H1 (cell line): ENCODE measurements at regions not wholly inside any gene's neighbourhood (a gene's known extent, or its start where the extent isn't known, plus 50 kb on each side); places are given as distances from the start of the nearest gene placed in this dataset.

ENCODE experiments used
- CTCF ChIA-PET: fragments of 300-600 bp; sonication (Branson Sonifier 250); formaldehyde crosslinking; loops from one replicate; lab custom pipeline; 2021; ENCODE audit not compliant: partially characterized antibody; lab: Charles Lee
- POLR2A ChIA-PET: fragments of 300-600 bp; sonication (Branson Sonifier 250); formaldehyde crosslinking; loops from one replicate; lab custom pipeline; 2021; ENCODE audit warnings: inconsistent platforms; ENCODE audit not compliant: partially characterized antibody; lab: Charles Lee
- DNase-seq, 2 experiments: peaks; one replicate each; pipeline versions ENCODE4 v3.0.0 to v3.0.0-alpha.2; 2010 to 2022; ENCODE audit warnings: low spot score in 2 of 2, low read depth in 1 of 2, mixed read lengths in 1 of 2
- FAIRE-seq: peaks from 2 replicates; lab custom pipeline; 2011; peaks lifted over from hg19 to GRCh38; lab: Jason Lieb, UNC
- H2AFZ ChIP-seq: 2 replicates; pipeline ENCODE4 v1.8.1; 2012; ENCODE audit warnings: low read length, inconsistent platforms
- H2AK5ac ChIP-seq: 2 replicates; pipeline ENCODE4 v1.6.1; 2013; ENCODE audit warnings: low read depth, low read length
- H2BK120ac ChIP-seq: replicated peaks from 2 replicates; pipeline ENCODE3; 2013; ENCODE audit warnings: low read depth, low read length, inconsistent platforms
- H2BK12ac ChIP-seq: 2 replicates; pipeline ENCODE4 v1.6.1; 2013; ENCODE audit warnings: low read depth, low read length
- H2BK15ac ChIP-seq: 2 replicates; pipeline ENCODE4 v1.6.1; 2013; ENCODE audit warnings: low read length
- H2BK20ac ChIP-seq: 2 replicates; pipeline ENCODE4 v1.6.1; 2013; ENCODE audit warnings: low read length
- H2BK5ac ChIP-seq: 2 replicates; pipeline ENCODE4 v1.6.1; 2013; ENCODE audit warnings: low read depth, low read length
- H3K14ac ChIP-seq: 2 replicates; pipeline ENCODE4 v1.6.1; 2013; ENCODE audit warnings: inconsistent platforms; ENCODE audit not compliant: insufficient read length
- H3K18ac ChIP-seq: 2 replicates; pipeline ENCODE4 v1.6.1; 2013; ENCODE audit warnings: low read length; ENCODE audit errors: extremely low read depth
- H3K23ac ChIP-seq: 2 replicates; pipeline ENCODE4 v1.6.1; 2013; ENCODE audit warnings: inconsistent platforms; ENCODE audit not compliant: insufficient read length
- H3K23me2 ChIP-seq: 2 replicates; pipeline ENCODE4 v1.6.1; 2013; ENCODE audit warnings: low read depth, low read length
- H3K27ac ChIP-seq: 2 replicates; pipeline ENCODE4 v1.6.1; 2011; ENCODE audit warnings: low read depth, low read length, inconsistent platforms
- H3K27me3 ChIP-seq, 4 experiments: replicated peaks in 1 of 4; 1 replicate in 1 of 4; 2 replicates in 3 of 4; pipeline versions ENCODE4 v1.6.1 to v1.8.1; 2011 to 2013; ENCODE audit warnings: low read length in 3 of 4, mild to moderate bottlenecking in 3 of 4, inconsistent platforms in 2 of 4, mixed read lengths in 2 of 4, moderate library complexity in 1 of 4; ENCODE audit not compliant: control insufficient read depth in 3 of 4, insufficient read depth in 3 of 4; ENCODE audit errors: extremely low read depth in 1 of 4
- H3K36me3 ChIP-seq, 4 experiments: 2 replicates each; pipeline versions ENCODE4 v1.6.1 to v1.8.1; 2011 to 2013; ENCODE audit warnings: mild to moderate bottlenecking in 4 of 4, low read length in 3 of 4, moderate library complexity in 2 of 4, control low read depth in 1 of 4, inconsistent platforms in 1 of 4; ENCODE audit not compliant: insufficient read depth in 4 of 4, control insufficient read depth in 2 of 4
- H3K4ac ChIP-seq: replicated peaks from 2 replicates; pipeline ENCODE3; 2013; ENCODE audit warnings: low read length, low read depth, mixed read lengths, inconsistent platforms; ENCODE audit not compliant: insufficient read length
- H3K4me1 ChIP-seq, 4 experiments: replicated peaks in 1 of 4; 1 replicate in 1 of 4; 2 replicates in 3 of 4; pipeline versions ENCODE4 v1.6.1 to v1.8.1; 2011 to 2013; ENCODE audit warnings: low read length in 3 of 4, inconsistent platforms in 2 of 4, mixed read lengths in 1 of 4; ENCODE audit not compliant: insufficient read depth in 4 of 4, control insufficient read depth in 3 of 4
- H3K4me2 ChIP-seq, 2 experiments: 2 replicates each; pipeline versions ENCODE4 v1.6.1 to v1.8.1; 2011 to 2013; ENCODE audit warnings: low read depth in 2 of 2, low read length in 2 of 2, control low read depth in 1 of 2, inconsistent platforms in 1 of 2, mild to moderate bottlenecking in 1 of 2; ENCODE audit not compliant: insufficient read depth in 1 of 2
- H3K4me3 ChIP-seq, 4 experiments: fragments of 200-600, 300-600 bp in 1 of 4; sonication (generic), shearing (Covaris generic), sonication (Bioruptor Twin) in 1 of 4; 2 replicates each; pipeline versions ENCODE4 v1.5.1 to v1.8.1; 2011 to 2016; ENCODE audit warnings: low read length in 4 of 4, low read depth in 3 of 4, control low read depth in 2 of 4, inconsistent platforms in 2 of 4, mild to moderate bottlenecking in 2 of 4, mixed read lengths in 1 of 4, moderate library complexity in 1 of 4; ENCODE audit not compliant: insufficient read depth in 2 of 4; ENCODE audit errors: extremely low read depth in 1 of 4
- H3K56ac ChIP-seq: replicated peaks from 2 replicates; pipeline ENCODE3; 2013; ENCODE audit warnings: low read depth, mild to moderate bottlenecking, mixed read lengths, low read length, inconsistent platforms; ENCODE audit not compliant: insufficient read length
- H3K79me1 ChIP-seq: 2 replicates; pipeline ENCODE4 v1.6.1; 2013; ENCODE audit warnings: low read depth, low read length, control low read depth
- H3K79me2 ChIP-seq, 2 experiments: 2 replicates each; pipeline versions ENCODE4 v1.6.1 to v1.8.1; 2012 to 2013; ENCODE audit warnings: low read length in 2 of 2, mild to moderate bottlenecking in 2 of 2, inconsistent platforms in 1 of 2; ENCODE audit not compliant: insufficient read depth in 2 of 2, control insufficient read depth in 1 of 2
- H3K9ac ChIP-seq, 4 experiments: replicated peaks in 1 of 4; 1 replicate in 1 of 4; 2 replicates in 3 of 4; pipeline versions ENCODE4 v1.6.1 to v1.8.1; 2011 to 2013; ENCODE audit warnings: low read depth in 3 of 4, low read length in 3 of 4, control low read depth in 2 of 4, mild to moderate bottlenecking in 2 of 4, moderate library complexity in 2 of 4, inconsistent platforms in 1 of 4; ENCODE audit errors: extremely low read depth in 1 of 4
- H3K9me3 ChIP-seq, 2 experiments: 2 replicates each; pipeline versions ENCODE4 v1.6.1 to v1.8.1; 2012 to 2013; ENCODE audit warnings: mild to moderate bottlenecking in 2 of 2, moderate library complexity in 2 of 2, control low read depth in 1 of 2, inconsistent platforms in 1 of 2, low read depth in 1 of 2, low read length in 1 of 2, mixed read lengths in 1 of 2; ENCODE audit not compliant: insufficient read depth in 2 of 2
- H4K20me1 ChIP-seq, 2 experiments: replicated peaks in 1 of 2; 2 replicates each; pipeline versions ENCODE3 to v1.8.1; 2011 to 2013; ENCODE audit warnings: inconsistent platforms in 2 of 2, low read length in 2 of 2, mild to moderate bottlenecking in 1 of 2; ENCODE audit not compliant: insufficient read depth in 2 of 2, control insufficient read depth in 1 of 2
- H4K5ac ChIP-seq: 2 replicates; pipeline ENCODE4 v1.6.1; 2013; ENCODE audit warnings: low read length, low read depth, mixed read lengths, inconsistent platforms; ENCODE audit not compliant: insufficient read length
- H4K8ac ChIP-seq: 2 replicates; pipeline ENCODE4 v1.8.0; 2013; ENCODE audit warnings: mild to moderate bottlenecking, moderate library complexity, low read length, inconsistent platforms; ENCODE audit not compliant: insufficient read depth; ENCODE audit errors: extremely low read depth
- H4K91ac ChIP-seq: replicated peaks from 2 replicates; pipeline ENCODE3; 2013; ENCODE audit warnings: low read length, mixed read lengths, inconsistent platforms; ENCODE audit not compliant: insufficient read length
- ATF2 ChIP-seq: IDR thresholded peaks from 2 replicates; pipeline ENCODE4 v1.6.1; 2012; ENCODE audit warnings: low read length, inconsistent platforms
- ATF3 ChIP-seq: IDR thresholded peaks from 2 replicates; pipeline ENCODE4 v1.6.1; 2011; ENCODE audit warnings: low read depth, mild to moderate bottlenecking, low read length; ENCODE audit not compliant: insufficient read depth
- BACH1 ChIP-seq: IDR thresholded peaks from 2 replicates; pipeline ENCODE4 v1.6.1; 2012; ENCODE audit warnings: low read length, improper control_type of control experiment
- CHD2 ChIP-seq: IDR thresholded peaks from 2 replicates; pipeline ENCODE4 v1.6.1; 2012; ENCODE audit warnings: low read length, improper control_type of control experiment
- GTF2F1 ChIP-seq: IDR thresholded peaks from 2 replicates; pipeline ENCODE4 v1.6.1; 2012; ENCODE audit warnings: low read depth, low read length, improper control_type of control experiment, borderline replicate concordance
- NANOG ChIP-seq: IDR thresholded peaks from 2 replicates; pipeline ENCODE4 v1.6.1; 2011; ENCODE audit warnings: low read length, low read depth, mild to moderate bottlenecking, inconsistent platforms; ENCODE audit not compliant: insufficient read depth, poor library complexity, severe bottlenecking
- POLR2AphosphoS5 ChIP-seq: IDR thresholded peaks from 2 replicates; pipeline ENCODE4 v1.6.1; 2011; ENCODE audit warnings: low read depth, low read length
- RFX5 ChIP-seq: IDR thresholded peaks from 2 replicates; pipeline ENCODE4 v1.6.1; 2011; ENCODE audit warnings: low read depth, low read length, improper control_type of control experiment, borderline replicate concordance
- RXRA ChIP-seq: IDR thresholded peaks from 2 replicates; pipeline ENCODE4 v1.6.1; 2011; ENCODE audit warnings: low read depth, mild to moderate bottlenecking, low read length, moderate library complexity; ENCODE audit not compliant: insufficient read depth
- SUZ12 ChIP-seq: fragments of 200-600 bp; sonication (generic); IDR thresholded peaks from 2 replicates; pipeline ENCODE4 v1.6.1; 2012; ENCODE audit warnings: mild to moderate bottlenecking, inconsistent platforms, low read length, moderate library complexity, mixed read lengths
- WGBS, 2 experiments: shearing (Covaris generic) in 1 of 2; methylation state at CpG; one replicate each; pipeline versions ENCODE4 v1.1.6 to v1.1.7; 2013 to 2015; ENCODE audit warnings: low lambda C conversion rate in 2 of 2, mixed read lengths in 2 of 2, inconsistent platforms in 1 of 2, low coverage in 1 of 2, missing lambda C conversion rate in 1 of 2; ENCODE audit not compliant: insufficient replicate concordance in 2 of 2, insufficient coverage in 1 of 2, insufficient read length in 1 of 2; ENCODE audit errors: extremely low coverage in 1 of 2, missing lambda C conversion rate in 1 of 2; 5-methylcytosine and 5-hydroxymethylcytosine counted together

DNA sequence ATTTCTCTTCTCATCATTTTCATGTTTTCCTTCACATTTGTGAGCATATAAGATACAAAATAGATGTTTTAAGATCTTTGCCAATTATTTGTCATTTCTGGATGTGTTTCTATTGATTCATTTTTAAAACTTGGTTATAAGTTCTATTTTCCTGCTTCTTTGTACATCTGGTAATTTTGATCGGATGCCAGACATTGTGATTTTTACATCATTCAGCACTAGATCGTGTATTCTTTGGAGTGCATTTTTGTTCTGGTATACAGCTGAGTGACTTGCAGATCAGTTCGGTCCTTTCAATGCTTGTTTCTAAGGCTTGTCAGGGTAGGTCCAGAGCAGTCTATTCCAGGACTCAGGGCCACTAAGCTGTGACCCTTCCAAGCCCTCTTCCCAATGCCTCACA is 198.2 kb downstream of the KLF12 start:
- Histone ChIP-seq H2BK12ac (no peak overlapping the region), H3K27ac (no peak overlapping the region)

More for the DNA sequence above, 198.2 kb downstream of the KLF12 start:
- Histone ChIP-seq H2BK20ac (no peak overlapping the region), H3K4me1 (peaks cover 3 to 13% (median 11%) of the 10 kb centered on the region in 4 experiments; a peak in 5 of 7 replicates), H3K14ac (no peak overlapping the region), H3K23me2 (no peaks in the 10 kb centered on the region), H3K4me2 (no peak overlapping the region), H3K9me3 (no peaks in the 10 kb centered on the region), H4K20me1 (no peaks in the 10 kb centered on the region), H3K27me3 (no peaks in the 10 kb centered on the region), H2AK5ac (no peak overlapping the region), H4K5ac (no peak overlapping the region), H3K23ac (no peak overlapping the region), H3K18ac (no peak overlapping the region), H3K79me2 (no peaks in the 10 kb centered on the region), H4K8ac (no peak overlapping the region), H3K36me3 (no peaks in the 10 kb centered on the region), H3K56ac (no peak overlapping the region), H3K4ac (no peak overlapping the region), H2BK15ac (no peak overlapping the region), H3K9ac (no peak overlapping the region), H2AFZ (no peak overlapping the region), H3K79me1 (no peaks in the 10 kb centered on the region), H3K4me3 (no peak overlapping the region), H2BK5ac (no peak overlapping the region), H4K91ac (no peak overlapping the region), H2BK120ac (no peak overlapping the region)
- WGBS, 2 experiments: 93% methylated on average over 3 of the region's 3 CpGs; no CpG with 5 or more reads in 1 of the 2 experiments
- TF ChIP-seq RFX5 (no peak), CHD2 (no peak), BACH1 (no peak), SUZ12 (no peak), NANOG (no peak), ATF2 (no peak), RXRA (no peak), ATF3 (no peak), GTF2F1 (no peak), POLR2AphosphoS5 (no peak)
- CTCF ChIA-PET: interaction anchor here (1.0 to 2.1 kb wide), 3 partner anchors 10 to 350 kb away, joined by 3 to 6 read pairs (median 5); no protein-coding TSS in a partner anchor
- POLR2A ChIA-PET: no interaction called here
- FAIRE-seq (no peak), DNase-seq (no peak)
